ENCODE measurements at regions not wholly inside any gene's neighbourhood (a gene's known extent, or its start where the extent isn't known, plus 50 kb on each side); places are given as distances from the start of the nearest gene placed in this dataset.

GRCh38 chr1:147053269-147053668, 115.1 kb downstream of the NBPF12 start:
- H2BK20ac ChIP-seq (ENCODE audit: low read depth, low read length): no peak overlapping the region
- dilution Hi-C loops (cut with HindIII; ENCODE audit: low sequenced_read_pairs, unreplicated experiment) (no loop called here), in situ Hi-C loops (cut with MboI; ENCODE audit: low sequenced_read_pairs) (no loop called here), intact Hi-C loops (cut with micrococcal nuclease) (no loop called here)
- H3K56ac ChIP-seq (ENCODE audit: extremely low read depth, insufficient read depth, low read length): no peak overlapping the region
- H3K18ac ChIP-seq (ENCODE audit: low read depth, low read length): no peak overlapping the region
- TF ChIP-seq, protein P1, sequence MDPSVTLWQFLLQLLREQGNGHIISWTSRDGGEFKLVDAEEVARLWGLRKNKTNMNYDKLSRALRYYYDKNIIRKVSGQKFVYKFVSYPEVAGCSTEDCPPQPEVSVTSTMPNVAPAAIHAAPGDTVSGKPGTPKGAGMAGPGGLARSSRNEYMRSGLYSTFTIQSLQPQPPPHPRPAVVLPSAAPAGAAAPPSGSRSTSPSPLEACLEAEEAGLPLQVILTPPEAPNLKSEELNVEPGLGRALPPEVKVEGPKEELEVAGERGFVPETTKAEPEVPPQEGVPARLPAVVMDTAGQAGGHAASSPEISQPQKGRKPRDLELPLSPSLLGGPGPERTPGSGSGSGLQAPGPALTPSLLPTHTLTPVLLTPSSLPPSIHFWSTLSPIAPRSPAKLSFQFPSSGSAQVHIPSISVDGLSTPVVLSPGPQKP (IDR thresholded peaks at IDR 0.05; ENCODE audit: borderline replicate concordance, low read depth, low read length): no peak
- TF ChIP-seq BHLHE40 (IDR thresholded peaks at IDR 0.05; ENCODE audit: low read depth, low read length) (no peak), MAZ (IDR thresholded peaks at IDR 0.05; ENCODE audit: borderline replicate concordance, low read depth, low read length) (no peak), USF2 (IDR thresholded peaks at IDR 0.05; ENCODE audit: low read depth, low read length) (no peak), MXI1 (IDR thresholded peaks at IDR 0.05; ENCODE audit: borderline replicate concordance, low read depth, low read length) (no peak), MAFK (IDR thresholded peaks at IDR 0.05; ENCODE audit: low read depth, low read length) (no peak), RFX5 (IDR thresholded peaks at IDR 0.05; ENCODE audit: low read depth, low read length) (no peak), RCOR1 (IDR thresholded peaks at IDR 0.05; ENCODE audit: insufficient replicate concordance, low read length) (no peak), FOS (IDR thresholded peaks at IDR 0.05; ENCODE audit: low read depth, low read length) (no peak), CHD1 (IDR thresholded peaks at IDR 0.05; ENCODE audit: low read depth, low read length) (no peak)
- no peaks in the 10 kb centered on the region for H3K27me3 ChIP-seq (ENCODE audit: control insufficient read depth, insufficient read depth, low read length)
- no peaks in the 10 kb centered on the region for H3K9me3 ChIP-seq (ENCODE audit: control insufficient read depth, insufficient read depth, low read length)
- H4K91ac ChIP-seq (ENCODE audit: insufficient read depth, low read depth, low read length): no peak overlapping the region
- no peak overlapping the region for H3K9ac ChIP-seq (ENCODE audit: low read depth, low read length)
- H2BK5ac ChIP-seq (ENCODE audit: low read depth, low read length, poor library complexity, severe bottlenecking): no peak overlapping the region
- no peak overlapping the region for H2AFZ ChIP-seq (replicated peaks; ENCODE audit: low read length, poor library complexity)
- no peaks in the 10 kb centered on the region for H4K20me1 ChIP-seq (ENCODE audit: insufficient read depth, low read length)
- H3K4ac ChIP-seq (ENCODE audit: low read depth, low read length): no peak overlapping the region
- H3K4me3 ChIP-seq (ENCODE audit: insufficient read depth, low read depth, low read length): no peak overlapping the region
- no peak overlapping the region for H4K8ac ChIP-seq (ENCODE audit: low read depth in 2 of 2, low read length in 2 of 2)
- H3K36me3 ChIP-seq (ENCODE audit: control insufficient read depth, insufficient read depth, low read length): no peaks in the 10 kb centered on the region
- no peak overlapping the region for H2BK15ac ChIP-seq (ENCODE audit: low read depth, low read length)
- H2BK120ac ChIP-seq (ENCODE audit: low read depth, low read length): no peak overlapping the region
- no peak overlapping the region for H3K4me2 ChIP-seq (ENCODE audit: low read depth, low read length)
- H3K9me1 ChIP-seq (ENCODE audit: insufficient read depth, low read length): no peaks in the 10 kb centered on the region
- H3K23ac ChIP-seq (ENCODE audit: low read depth, low read length): no peak overlapping the region
- H3K14ac ChIP-seq (replicated peaks; ENCODE audit: low read depth, low read length): no peak overlapping the region
- ChIA-PET CTCF (no interaction called here), POLR2A (ENCODE audit: unreplicated experiment) (no interaction called here)
- DNase-seq (no peak), ATAC-seq (ENCODE audit: low read depth) (no peak)
- no peaks in the 10 kb centered on the region for H3K79me1 ChIP-seq (ENCODE audit: low read depth in 1 of 2, low read length in 2 of 2)
- no peaks in the 10 kb centered on the region for H3K4me1 ChIP-seq (ENCODE audit: control insufficient read depth, insufficient read depth, low read length)
- H2AK5ac ChIP-seq (ENCODE audit: low read depth, low read length): no peak overlapping the region
- H4K5ac ChIP-seq (ENCODE audit: low read depth, low read length): no peak overlapping the region
- BruUV-seq (replicated peaks): no TSS peak
- no peak overlapping the region for H2AK9ac ChIP-seq (replicated peaks; ENCODE audit: low read depth, low read length, poor library complexity)
- H3K27ac ChIP-seq (ENCODE audit: insufficient read depth, low read length): no peak overlapping the region
- no CpG with 5 or more reads among the region's 5 CpGs for WGBS, 2 experiments (ENCODE audit: extremely low coverage in 2 of 2, insufficient read length in 1 of 2)

Measured in IMR-90 (cell line).